ENCODE measurements at regions not wholly inside any gene's neighbourhood (a gene's known extent, or its start where the extent isn't known, plus 50 kb on each side); places are given as distances from the start of the nearest gene placed in this dataset.
A peak's percentile ranks its signal among the peaks of the same experiment; 100 is the strongest.

GRCh38 chr9:109830545-109830944 is 50.5 kb downstream of the PALM2AKAP2 start:
- no peak for DNase-seq (ENCODE audit: low spot score)

DNA sequence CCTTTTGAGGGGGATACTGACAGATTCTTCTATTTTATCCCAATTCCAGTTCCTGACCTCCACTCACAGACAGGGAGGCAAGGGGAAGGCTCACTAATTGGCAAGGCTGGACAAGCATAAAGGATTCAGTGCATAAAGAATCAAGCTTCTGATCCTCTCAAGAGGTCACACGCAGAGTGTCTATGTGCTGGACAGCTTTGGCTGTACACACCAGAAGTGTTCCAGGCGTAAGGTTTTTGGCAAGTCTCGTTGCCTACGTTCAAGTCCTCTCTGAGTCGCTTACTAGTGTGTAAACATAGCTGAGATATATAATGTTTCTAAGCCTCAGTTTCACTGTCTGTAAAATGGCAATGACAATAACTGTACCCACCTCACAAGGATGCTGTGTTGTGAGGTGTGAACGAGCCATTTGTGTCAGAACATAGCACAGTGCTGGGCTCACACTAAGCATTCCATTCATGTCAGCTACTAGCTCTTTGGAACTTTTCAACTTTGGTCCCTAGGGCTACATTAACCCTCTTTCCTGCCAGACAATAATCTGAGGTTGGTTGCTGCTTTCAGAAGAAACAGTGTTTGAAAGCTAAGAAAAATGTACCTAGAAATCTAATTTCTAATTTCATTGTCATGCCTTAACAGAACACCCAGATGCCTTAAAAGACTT is 52.1 kb downstream of the PALM2AKAP2 start:
- DNase-seq (ENCODE audit: low spot score), result no peak

DNA sequence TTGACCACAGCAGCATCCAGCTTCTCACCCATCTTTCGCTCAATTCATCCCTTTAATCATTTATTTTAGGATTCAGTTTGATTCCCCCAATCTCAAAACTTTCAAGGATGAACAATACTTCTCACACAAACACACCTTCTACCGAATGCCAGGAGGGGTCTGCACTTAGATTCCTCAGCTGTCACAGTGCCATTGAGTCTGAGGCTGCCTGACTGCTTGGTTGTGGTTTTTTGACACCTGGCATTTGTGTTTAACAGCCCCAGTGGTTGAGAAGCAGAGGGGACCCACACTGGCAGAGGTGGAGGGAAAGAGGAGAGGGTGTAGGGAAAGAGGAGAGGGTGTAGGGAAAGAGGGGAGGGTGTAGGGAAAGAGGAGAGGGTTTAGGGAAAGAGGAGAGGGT is 54.9 kb downstream of the PALM2AKAP2 start:
- DNase-seq (ENCODE audit: low spot score), result no peak

DNA sequence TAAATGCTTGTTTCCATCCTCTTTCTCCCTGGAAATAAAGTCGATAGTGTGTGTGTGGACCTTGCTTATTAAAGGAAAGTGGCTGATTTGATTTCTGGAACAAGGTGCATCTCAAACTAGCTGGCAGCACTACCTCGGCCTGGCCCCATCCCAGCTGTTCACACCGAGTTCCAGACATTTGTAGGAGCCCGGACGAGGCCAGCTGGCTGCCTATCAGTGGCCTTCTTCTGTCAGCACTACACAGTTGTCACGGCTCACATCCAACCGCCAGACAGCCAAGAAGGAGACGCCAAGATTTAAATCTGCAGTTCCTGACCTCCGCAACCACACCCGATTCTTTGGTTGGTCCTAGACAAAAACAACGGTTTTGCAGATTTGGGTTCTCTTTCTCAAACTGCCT is 63.6 kb downstream of the PALM2AKAP2 start:
- DNase-seq (ENCODE audit: low spot score), result no peak

- no peak for DNase-seq (ENCODE audit: low spot score)
Measured at GRCh38 chr9:109845226-109845625, 65.2 kb downstream of the PALM2AKAP2 start.

- DNase-seq (ENCODE audit: low spot score), result no peak
Measured at GRCh38 chr9:109846776-109847175, 66.8 kb downstream of the PALM2AKAP2 start.

GRCh38 chr9:109852556-109852955 is 72.6 kb downstream of the PALM2AKAP2 start:
- DNase-seq (ENCODE audit: low spot score), result no peak

DNA sequence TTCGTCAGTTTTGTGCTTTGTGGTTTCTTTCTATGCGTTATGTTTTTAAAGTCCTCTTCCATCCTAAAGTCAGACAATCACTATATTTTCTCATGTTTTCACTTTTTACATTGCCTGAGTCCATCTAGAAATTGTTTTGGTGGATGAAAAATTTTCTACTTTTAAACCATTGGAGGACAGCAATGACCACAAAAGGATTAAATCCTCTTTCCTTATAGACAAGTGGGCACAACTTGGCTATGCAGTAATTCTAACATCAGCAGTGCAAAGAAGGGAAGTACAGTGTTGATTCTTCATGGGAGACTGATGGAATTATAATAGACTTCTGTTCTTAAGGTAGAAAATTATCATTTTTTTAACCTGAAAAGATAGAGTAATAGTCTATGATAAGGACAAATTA is 75.5 kb downstream of the PALM2AKAP2 start:
- DNase-seq (ENCODE audit: low spot score), result no peak

DNA sequence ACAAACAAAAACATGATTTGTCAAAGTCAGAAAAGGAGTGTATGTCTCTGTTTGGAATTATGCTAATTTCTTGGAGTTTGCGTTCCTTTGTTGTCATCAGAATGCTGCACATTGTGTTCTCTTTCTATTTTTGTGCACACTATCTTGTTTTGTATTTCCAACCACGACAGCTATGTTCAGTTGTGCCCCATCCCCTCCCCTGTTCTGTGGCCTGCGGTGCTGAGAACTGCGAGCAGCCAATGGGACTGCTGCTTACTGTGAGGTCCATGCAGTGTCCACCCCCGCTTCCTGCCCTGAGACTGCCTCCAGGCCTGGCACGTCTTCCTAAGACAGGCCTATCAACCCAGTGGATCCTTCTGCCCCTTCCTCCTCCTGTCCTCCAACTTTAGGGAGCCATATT is 76.8 kb downstream of the PALM2AKAP2 start:
- no peak for DNase-seq (ENCODE audit: low spot score)

DNA sequence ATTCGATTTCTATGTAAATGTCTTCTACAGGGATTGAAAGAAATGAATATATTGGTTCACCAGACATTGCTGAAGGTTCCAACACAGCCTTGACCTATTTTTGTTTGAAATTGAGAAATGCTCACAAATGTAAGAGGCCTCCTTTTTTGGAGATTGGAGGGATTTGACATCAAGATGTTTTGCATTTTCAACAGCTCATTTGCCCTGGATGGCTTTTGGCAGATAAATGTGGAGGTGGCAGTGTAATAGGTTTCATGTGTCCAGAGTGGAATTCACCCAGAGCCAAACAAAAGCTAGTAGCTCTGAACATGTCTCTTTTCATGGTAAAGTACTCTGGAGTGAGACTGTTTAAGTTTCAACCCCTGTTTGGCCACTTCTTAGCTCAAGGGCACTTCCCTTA is 77.3 kb downstream of the PALM2AKAP2 start:
- DNase-seq (ENCODE audit: low spot score), result no peak

- DNase-seq (ENCODE audit: low spot score), result no peak
Measured at GRCh38 chr9:109859447-109859846, 79.4 kb downstream of the PALM2AKAP2 start.

- DNase-seq (ENCODE audit: low spot score), result no peak
Measured at GRCh38 chr9:109860521-109860920, 80.5 kb downstream of the PALM2AKAP2 start.

GRCh38 chr9:109861499-109861898 is 81.5 kb downstream of the PALM2AKAP2 start:
- DNase-seq (ENCODE audit: low spot score), result no peak

- DNase-seq (ENCODE audit: low spot score), result no peak
Measured at GRCh38 chr9:109861918-109862317, 81.9 kb downstream of the PALM2AKAP2 start.

- DNase-seq (ENCODE audit: low spot score), result no peak
Measured at GRCh38 chr9:109862452-109862851, 82.5 kb downstream of the PALM2AKAP2 start.

DNA sequence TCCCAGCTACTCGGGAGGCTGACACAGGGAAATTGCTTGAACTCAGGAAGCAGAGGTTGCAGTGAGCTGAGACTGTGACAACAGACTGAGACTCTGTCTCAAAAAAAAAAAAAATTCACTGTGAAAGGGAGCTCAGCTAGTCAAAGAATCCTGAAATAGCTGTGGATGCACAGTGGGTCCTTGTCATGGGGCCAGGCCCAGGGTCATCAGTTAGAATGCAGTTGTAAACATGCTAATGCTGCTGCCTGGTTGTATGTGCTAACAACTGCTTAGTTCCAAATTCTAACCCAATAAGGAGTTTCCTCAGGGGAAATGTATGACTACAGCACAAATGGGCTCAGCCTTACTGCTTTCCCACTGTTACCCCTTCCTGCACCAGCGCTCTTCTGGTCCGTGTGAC is 84.0 kb downstream of the PALM2AKAP2 start:
- no peak for DNase-seq (ENCODE audit: low spot score)

DNA sequence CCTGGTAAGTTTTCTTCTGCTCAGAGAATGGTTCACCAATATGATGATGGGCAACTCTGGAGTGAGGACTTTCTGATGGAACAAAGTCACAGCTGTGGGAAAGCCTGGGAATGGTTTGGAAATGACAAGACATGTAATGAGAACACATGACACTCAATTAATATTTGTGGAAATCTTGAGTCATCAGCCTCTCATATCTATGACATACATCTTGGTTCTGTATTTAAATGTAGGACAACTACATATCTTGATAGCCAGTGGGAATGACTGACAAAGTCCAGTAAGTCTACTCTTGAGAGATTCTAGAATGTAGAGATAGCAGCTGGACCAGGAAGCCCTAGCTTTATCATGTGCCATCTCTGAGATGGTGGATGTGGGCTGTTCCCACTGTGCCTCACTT is 85.5 kb downstream of the PALM2AKAP2 start:
- no peak for DNase-seq (ENCODE audit: low spot score)

DNA sequence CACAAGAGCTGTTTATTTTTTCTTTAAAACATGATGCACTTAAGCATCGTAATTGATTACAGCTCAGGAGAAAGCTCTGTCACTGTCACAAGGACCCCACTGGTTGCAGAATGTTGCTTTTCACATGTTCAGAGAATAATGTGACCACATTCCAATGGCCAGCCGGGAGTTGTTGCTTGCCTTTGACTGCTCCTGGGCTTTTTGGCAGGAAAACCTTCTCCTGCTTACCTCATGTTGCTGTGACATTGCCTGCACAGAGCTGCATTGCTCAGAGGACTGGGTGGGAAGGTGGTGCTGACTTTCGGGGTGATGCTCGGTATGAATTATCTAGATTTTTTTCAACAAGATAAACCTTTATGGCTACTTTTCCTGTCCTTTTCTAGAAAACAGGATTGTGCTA is 88.2 kb downstream of the PALM2AKAP2 start:
- DNase-seq (ENCODE audit: low spot score), result no peak

DNA sequence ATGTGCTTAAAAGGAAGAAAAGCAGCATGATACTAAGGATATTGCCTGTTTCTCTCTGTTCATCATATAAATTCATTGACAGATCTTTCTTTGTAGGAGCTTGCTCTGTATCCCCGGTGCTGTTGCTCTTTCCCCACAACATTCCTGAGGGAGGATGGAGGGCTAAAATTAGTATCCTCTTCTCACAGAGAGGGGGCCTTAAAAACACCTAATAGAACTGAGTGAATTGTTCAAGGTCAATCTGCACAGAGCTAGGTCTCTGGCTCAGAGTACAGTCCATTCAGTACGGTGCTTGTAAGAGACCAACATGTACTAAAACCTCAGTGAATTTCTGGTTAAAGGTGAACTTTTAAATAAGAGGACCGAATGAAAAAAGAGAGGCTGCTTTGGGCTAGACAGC is 88.7 kb downstream of the PALM2AKAP2 start:
- DNase-seq (ENCODE audit: low spot score), result no peak

- no peak for DNase-seq (ENCODE audit: low spot score)
Measured at GRCh38 chr9:109870365-109870764, 90.4 kb downstream of the PALM2AKAP2 start.

DNA sequence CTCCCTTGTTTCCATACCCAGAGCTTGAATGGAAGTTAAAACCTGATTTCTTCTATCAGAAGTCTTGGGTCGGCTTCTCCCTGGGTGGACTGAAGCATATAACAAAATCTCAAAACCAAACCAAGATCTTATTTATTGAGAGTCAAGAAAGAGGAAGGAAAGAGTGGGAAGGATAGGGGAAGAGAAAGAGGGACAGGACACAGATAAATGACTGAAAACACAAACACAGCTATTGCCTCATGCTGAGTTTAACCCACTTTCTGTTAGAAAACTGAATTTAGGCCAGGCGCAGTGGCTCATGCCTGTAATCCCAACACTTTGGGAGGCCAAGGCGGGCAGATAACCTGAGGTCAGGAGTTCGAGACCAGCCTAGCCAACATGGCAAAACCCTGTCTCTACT is 92.9 kb downstream of the PALM2AKAP2 start:
- DNase-seq (ENCODE audit: low spot score), result no peak

GRCh38 chr9:109875495-109876129 is 95.6 kb downstream of the PALM2AKAP2 start:
- no peak for DNase-seq (ENCODE audit: low spot score)

DNA sequence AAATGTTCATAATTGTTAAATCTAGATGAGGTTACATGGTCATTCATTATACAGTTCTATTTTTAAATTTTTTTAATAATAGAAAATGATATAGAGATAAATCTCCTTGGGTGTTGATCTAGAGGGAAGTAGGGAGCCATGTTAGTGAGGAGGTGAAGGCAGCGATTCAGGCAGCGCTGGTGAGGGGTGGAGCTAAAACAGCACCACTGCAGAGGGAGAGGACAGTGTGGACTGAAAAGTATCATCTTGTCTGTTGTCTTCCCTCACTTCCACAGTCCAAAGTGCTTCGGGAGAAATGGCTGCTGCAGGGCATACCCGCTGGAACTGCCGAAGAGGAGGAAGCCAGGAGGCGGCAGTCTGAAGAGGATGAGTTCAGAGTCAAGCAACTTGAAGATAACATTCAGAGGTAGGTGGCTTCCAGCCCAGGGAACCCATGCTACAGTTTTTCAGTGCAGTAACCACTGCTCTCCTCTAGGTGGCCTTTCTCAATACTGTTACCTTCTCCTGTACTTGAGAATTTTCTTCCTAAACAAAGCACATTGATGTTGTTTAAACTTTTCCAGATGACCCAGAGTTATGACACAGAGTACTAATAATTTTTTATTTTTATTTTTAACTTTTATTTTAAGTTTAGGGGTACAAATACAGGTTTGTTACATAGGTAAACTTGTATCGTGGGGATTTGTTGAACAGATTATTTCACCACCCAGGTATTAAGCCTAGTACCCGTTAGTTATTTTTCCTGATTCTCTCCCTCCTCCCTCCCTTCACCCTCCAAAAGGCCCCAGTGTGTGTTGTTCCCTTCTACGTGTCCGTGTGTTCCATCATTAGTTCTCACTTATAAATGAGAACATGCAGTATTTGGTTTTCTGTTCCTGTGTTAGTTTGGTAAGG is 100.5 kb downstream of the PALM2AKAP2 start:
- DNase-seq (ENCODE audit: low spot score), result peak; percentile 31

All from CD4-positive, alpha-beta T cell treated with Interleukin-6 at 100 ng/mL for 8 hours (primary cell).